Common myeloid progenitor, CD34-positive (primary cell): ENCODE measurements at regions not wholly inside any gene's neighbourhood (a gene's known extent, or its start where the extent isn't known, plus 50 kb on each side); places are given as distances from the start of the nearest gene placed in this dataset.

Experiments
- CTCF ChIA-PET: fragments of 350-600 bp; sonication (Branson Sonifier 250); formaldehyde crosslinking; loops from one replicate; lab custom pipeline; 2021; ENCODE audit warnings: antibody characterized with exemption; lab: Charles Lee
- POLR2A ChIA-PET: fragments of 350-600 bp; sonication (Branson Sonifier 250); formaldehyde crosslinking; loops from one replicate; lab custom pipeline; 2021; ENCODE audit warnings: antibody characterized with exemption; lab: Charles Lee
- DNase-seq, 3 donors: peaks; one replicate each; pipeline versions ENCODE4 v3.0.0 to v3.0.0-alpha.2; 2013
- H3K27ac ChIP-seq, 2 experiments: 1 replicate in 1 of 2; 2 replicates in 1 of 2; pipeline ENCODE4 v1.7.0; 2013; ENCODE audit warnings: inconsistent platforms in 2 of 2, low read length in 2 of 2, mild to moderate bottlenecking in 2 of 2, low read depth in 1 of 2, moderate library complexity in 1 of 2; ENCODE audit not compliant: severe bottlenecking in 2 of 2, insufficient read depth in 1 of 2, poor library complexity in 1 of 2
- H3K27me3 ChIP-seq, 5 experiments: replicated peaks in 2 of 5; 1 replicate in 3 of 5; 2 replicates in 2 of 5; pipeline versions ENCODE4 v1.6.1 to v1.7.0; 2013; ENCODE audit warnings: low read length in 4 of 5, mild to moderate bottlenecking in 2 of 5, moderate library complexity in 2 of 5, inconsistent platforms in 1 of 5; ENCODE audit not compliant: insufficient read depth in 5 of 5, control insufficient read depth in 4 of 5
- H3K36me3 ChIP-seq, 4 experiments: 1 replicate in 2 of 4; 2 replicates in 2 of 4; pipeline versions ENCODE4 v1.6.1 to v1.7.0; 2013; ENCODE audit warnings: low read length in 3 of 4, control low read depth in 1 of 4, mild to moderate bottlenecking in 1 of 4; ENCODE audit not compliant: control insufficient read depth in 4 of 4, insufficient read depth in 4 of 4
- H3K4me1 ChIP-seq, 4 experiments: 1 replicate in 3 of 4; 2 replicates in 1 of 4; pipeline versions ENCODE4 v1.6.1 to v1.7.1; 2013; ENCODE audit warnings: low read length in 3 of 4, mild to moderate bottlenecking in 3 of 4, control low read depth in 1 of 4, inconsistent platforms in 1 of 4, moderate library complexity in 1 of 4; ENCODE audit not compliant: control insufficient read depth in 4 of 4, insufficient read depth in 4 of 4; ENCODE audit errors: control extremely low read depth in 1 of 4
- H3K4me3 ChIP-seq, 7 experiments: 1 replicate in 4 of 7; 2 replicates in 3 of 7; pipeline versions ENCODE4 v1.5.1 to v1.7.0; 2013; ENCODE audit warnings: mild to moderate bottlenecking in 7 of 7, low read length in 6 of 7, moderate library complexity in 6 of 7, inconsistent platforms in 2 of 7, low read depth in 2 of 7, control low read depth in 1 of 7; ENCODE audit not compliant: insufficient read depth in 4 of 7, control insufficient read depth in 1 of 7; ENCODE audit errors: extremely low read depth in 1 of 7
- H3K9me3 ChIP-seq, 5 experiments: 1 replicate in 4 of 5; 2 replicates in 1 of 5; pipeline versions ENCODE4 v1.6.1 to v1.7.1; 2013; ENCODE audit warnings: low read length in 4 of 5, mild to moderate bottlenecking in 2 of 5, inconsistent platforms in 1 of 5, low read depth in 1 of 5, moderate library complexity in 1 of 5; ENCODE audit not compliant: control insufficient read depth in 4 of 5, insufficient read depth in 2 of 5; ENCODE audit errors: control extremely low read depth in 1 of 5
- WGBS: methylation state at CpG from one replicate; pipeline ENCODE4 v1.1.5; 2013; ENCODE audit not compliant: insufficient coverage; 5-methylcytosine and 5-hydroxymethylcytosine counted together

DNA sequence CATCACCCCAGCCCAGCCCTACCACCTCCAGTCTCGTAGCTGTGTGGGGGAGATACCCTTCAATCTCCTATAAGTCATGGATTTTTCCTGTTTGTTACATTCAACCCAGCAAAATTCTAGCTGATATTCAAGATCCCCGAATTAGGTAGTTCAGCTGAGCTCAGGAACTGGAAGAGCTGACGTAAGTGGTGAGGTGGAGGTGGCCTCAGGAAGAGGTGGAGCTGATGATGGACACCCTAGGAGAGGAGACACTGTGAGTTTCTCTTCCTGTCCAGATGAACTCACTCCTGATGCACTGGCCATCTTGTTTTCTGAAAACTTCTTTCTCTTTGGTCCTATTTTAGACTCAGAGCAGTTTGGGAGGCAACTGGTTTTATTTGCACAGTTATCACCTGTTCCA is 90.5 kb upstream of the PITRM1 start:
- 0% methylated on average over 1 of the region's 3 CpGs for WGBS
- CTCF ChIA-PET, result no interaction called here

DNA sequence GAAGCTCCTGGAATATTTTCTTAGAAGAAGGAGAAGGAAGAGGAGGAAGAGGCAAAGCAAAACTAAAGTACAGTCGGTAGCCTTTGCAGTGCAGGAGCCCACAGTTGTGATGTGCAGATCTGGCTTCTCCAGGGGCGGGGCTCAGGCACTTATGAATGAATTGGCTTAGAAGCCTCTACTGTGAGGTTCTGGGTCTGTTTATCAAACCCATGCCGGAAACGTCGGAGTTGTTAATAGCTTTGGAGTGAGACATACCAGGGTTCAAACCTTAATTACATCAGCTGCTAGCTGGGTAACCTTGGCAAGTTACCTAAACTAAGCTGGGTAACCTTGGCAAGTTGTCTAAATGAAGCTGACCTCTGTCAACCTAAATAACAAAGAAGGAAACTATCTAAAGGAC is 89.3 kb upstream of the PITRM1 start:
- Histone ChIP-seq H3K9me3 (no peaks in the 10 kb centered on the region), H3K27me3 (no peaks in the 10 kb centered on the region), H3K4me1 (peaks cover 0 to 12% (median 4%) of the 10 kb centered on the region in 4 experiments), H3K4me3 (no peak overlapping the region), H3K36me3 (no peaks in the 10 kb centered on the region), H3K27ac (no peak overlapping the region)
- CTCF ChIA-PET, result no interaction called here
- POLR2A ChIA-PET, result no interaction called here
- 90% methylated on average over 5 of the region's 5 CpGs for WGBS
- DNase-seq, result no peak

More for the DNA sequence above, 90.5 kb upstream of the PITRM1 start:
- Histone ChIP-seq H3K4me1 (peaks cover 0 to 12% (median 4%) of the 10 kb centered on the region in 4 experiments), H3K27me3 (no peaks in the 10 kb centered on the region), H3K4me3 (no peak overlapping the region), H3K36me3 (no peaks in the 10 kb centered on the region), H3K27ac (no peak overlapping the region), H3K9me3 (no peaks in the 10 kb centered on the region)
- POLR2A ChIA-PET, result no interaction called here
- DNase-seq, result no peak

DNA sequence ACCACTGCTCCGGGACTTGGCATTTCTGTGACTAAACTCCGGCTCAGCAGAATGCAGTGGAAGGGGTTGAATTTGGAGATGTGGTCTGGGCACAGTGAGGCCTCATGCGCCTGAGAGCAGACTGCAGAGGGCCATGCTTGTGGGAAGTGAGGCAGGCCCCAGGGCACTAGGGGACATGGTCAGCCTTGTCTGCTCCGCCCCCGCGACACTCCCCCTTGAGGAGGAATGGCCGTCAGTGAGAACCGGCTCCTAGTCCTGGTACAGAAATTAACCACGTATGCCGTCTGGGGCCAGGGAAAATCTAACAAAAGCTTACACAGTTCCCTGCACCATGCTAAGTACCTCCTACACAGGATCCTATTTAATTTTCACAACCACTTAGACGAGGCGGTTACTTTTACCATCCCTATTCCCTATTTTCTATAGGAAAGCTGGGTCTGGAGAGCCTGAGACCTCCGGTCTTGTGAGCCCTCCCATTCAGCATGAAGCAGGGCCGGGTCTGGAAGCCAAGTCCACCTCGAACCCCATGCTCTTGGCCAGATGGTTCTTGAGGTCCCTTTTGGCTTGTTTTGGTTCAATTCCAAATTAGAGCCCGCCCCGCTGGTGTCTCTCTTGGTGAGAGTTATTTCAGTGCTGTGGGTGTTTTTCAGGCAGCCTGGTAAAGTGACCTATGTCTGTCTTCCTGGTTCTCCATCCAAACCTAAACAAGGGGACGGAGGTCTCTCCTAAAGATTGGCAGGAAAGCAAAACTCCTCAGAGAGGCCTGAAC is 87.7 kb upstream of the PITRM1 start:
- Histone ChIP-seq H3K4me1 (peaks cover 0 to 12% (median 4%) of the 10 kb centered on the region in 4 experiments), H3K9me3 (no peaks in the 10 kb centered on the region), H3K36me3 (no peaks in the 10 kb centered on the region), H3K27ac (no peak overlapping the region), H3K27me3 (no peaks in the 10 kb centered on the region), H3K4me3 (no peak overlapping the region)
- DNase-seq, result no peak
- POLR2A ChIA-PET, result no interaction called here
- CTCF ChIA-PET, result no interaction called here
- 92% methylated on average over 17 of the region's 18 CpGs for WGBS

DNA sequence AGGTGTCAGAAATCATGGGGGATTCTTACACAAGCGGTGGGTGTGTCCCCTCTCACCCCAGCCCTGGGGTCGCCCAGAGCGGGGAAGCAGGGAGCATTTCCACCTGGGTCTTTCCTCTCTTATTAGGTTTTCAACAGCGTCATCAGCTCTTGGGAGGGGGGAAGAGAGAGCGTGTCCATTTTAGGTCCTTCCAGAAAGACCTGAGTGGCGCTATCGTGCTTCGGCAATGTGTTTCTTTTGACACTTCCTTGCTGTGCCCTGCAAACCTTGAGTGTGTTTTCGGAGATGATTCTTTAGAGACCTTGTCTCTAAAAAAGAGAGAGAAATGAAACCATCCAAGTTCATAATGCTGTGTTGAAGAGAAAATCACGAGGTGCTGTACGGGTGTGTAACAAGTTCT is 86.9 kb upstream of the PITRM1 start:
- POLR2A ChIA-PET, result no interaction called here
- WGBS, result 98% methylated on average over 10 of the region's 11 CpGs

DNA sequence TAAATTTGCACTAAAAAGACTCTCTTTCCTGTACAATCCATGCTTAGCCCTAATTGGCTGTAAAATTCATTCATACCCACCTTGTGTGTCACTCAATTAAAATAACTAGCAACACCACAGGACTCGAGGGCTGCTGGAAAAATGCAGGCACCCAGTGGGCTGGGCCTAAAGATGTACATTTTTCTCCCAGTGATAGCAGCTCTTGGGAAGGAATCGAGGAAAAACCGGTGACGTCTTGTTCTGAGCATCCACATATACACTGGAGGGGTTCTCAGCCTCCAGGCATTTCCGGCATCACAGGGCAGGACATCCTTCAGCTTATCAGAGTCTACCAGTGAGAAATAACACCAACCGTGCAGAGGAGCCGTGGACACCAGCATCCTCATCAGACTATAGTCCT is 85.8 kb upstream of the PITRM1 start:
- POLR2A ChIA-PET, result no interaction called here
- WGBS, result 95% methylated on average over 6 of the region's 7 CpGs
- Histone ChIP-seq H3K9me3 (no peaks in the 10 kb centered on the region), H3K36me3 (no peaks in the 10 kb centered on the region), H3K4me3 (no peak overlapping the region), H3K4me1 (no peaks in the 10 kb centered on the region), H3K27me3 (peaks cover 0 to 3% (median 0%) of the 10 kb centered on the region in 5 experiments), H3K27ac (no peak overlapping the region)
- CTCF ChIA-PET, result no interaction called here
- DNase-seq, result no peak

More for the DNA sequence above, 86.9 kb upstream of the PITRM1 start:
- Histone ChIP-seq H3K36me3 (no peaks in the 10 kb centered on the region), H3K27me3 (no peaks in the 10 kb centered on the region), H3K27ac (no peak overlapping the region), H3K4me3 (no peak overlapping the region), H3K4me1 (peaks cover 0 to 10% (median 4%) of the 10 kb centered on the region in 4 experiments), H3K9me3 (no peaks in the 10 kb centered on the region)
- no peak for DNase-seq
- CTCF ChIA-PET, result interaction anchor here (0.9 kb wide), 1 partner anchor 12 kb away, joined by 3 read pairs; no protein-coding TSS in a partner anchor

DNA sequence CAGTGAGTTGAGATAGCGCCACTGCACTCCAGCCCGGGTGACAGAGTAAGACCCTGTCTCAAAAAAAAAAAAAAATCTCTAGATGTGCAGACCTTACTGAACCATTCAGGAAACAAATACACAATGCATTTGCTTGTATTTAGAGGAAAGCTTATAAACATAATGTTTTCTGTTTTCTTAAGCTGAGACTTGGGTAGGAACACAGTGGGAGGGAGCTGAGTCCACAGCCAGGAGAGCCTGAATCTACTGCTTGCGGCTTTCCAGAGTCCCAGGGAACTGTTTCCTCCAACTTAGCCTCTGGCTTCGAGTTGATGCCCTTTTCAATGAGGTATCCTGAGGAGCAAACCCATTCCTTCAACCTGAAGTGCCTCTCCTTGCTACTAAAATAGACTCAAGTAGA is 83.0 kb upstream of the PITRM1 start:
- Histone ChIP-seq H3K36me3 (no peaks in the 10 kb centered on the region), H3K27me3 (peaks cover 0 to 7% (median 0%) of the 10 kb centered on the region in 5 experiments), H3K4me3 (no peak overlapping the region), H3K4me1 (no peaks in the 10 kb centered on the region), H3K9me3 (no peaks in the 10 kb centered on the region), H3K27ac (no peak overlapping the region)
- CTCF ChIA-PET, result interaction anchor here (0.7 kb wide), 1 partner anchor 617 kb away, joined by 4 read pairs; no protein-coding TSS in a partner anchor
- POLR2A ChIA-PET, result interaction anchor here (0.6 kb wide), 1 partner anchor 13 kb away, joined by 5 read pairs; no protein-coding TSS in a partner anchor
- no peak for DNase-seq
- WGBS, result 91% methylated on average over 3 of the region's 4 CpGs

DNA sequence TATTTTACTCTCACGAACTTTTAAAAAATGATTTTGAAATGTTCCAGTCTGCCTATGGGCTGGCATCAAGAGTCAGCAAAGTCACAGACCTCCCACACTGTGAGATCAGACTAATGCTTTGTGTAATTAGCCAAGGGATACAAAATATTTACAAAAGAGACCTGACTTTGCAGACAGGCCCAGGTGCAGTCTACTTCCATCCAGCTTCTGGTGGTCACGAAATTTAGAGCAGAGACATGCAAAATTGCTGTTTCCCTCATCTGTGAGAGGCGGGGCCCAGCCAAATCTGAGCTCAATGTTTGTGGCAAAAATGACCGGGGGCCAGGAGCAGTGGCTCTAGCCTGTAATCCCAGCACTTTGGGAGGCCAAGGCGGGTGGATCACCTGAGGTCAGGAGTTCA is 82.5 kb upstream of the PITRM1 start:
- DNase-seq, result no peak
- Histone ChIP-seq H3K4me3 (no peak overlapping the region), H3K27ac (no peak overlapping the region), H3K4me1 (no peaks in the 10 kb centered on the region), H3K9me3 (no peaks in the 10 kb centered on the region), H3K27me3 (peaks cover 0 to 7% (median 0%) of the 10 kb centered on the region in 5 experiments), H3K36me3 (no peaks in the 10 kb centered on the region)
- 100% methylated on average over 3 of the region's 5 CpGs for WGBS
- POLR2A ChIA-PET, result no interaction called here
- CTCF ChIA-PET, result interaction anchor here (0.5 kb wide), 1 partner anchor 1376 kb away, joined by 3 read pairs; no protein-coding TSS in a partner anchor
